HG03521 (cell line): ENCODE measurements at regions not wholly inside any gene's neighbourhood (a gene's known extent, or its start where the extent isn't known, plus 50 kb on each side); places are given as distances from the start of the nearest gene placed in this dataset.

Experiments
- ATAC-seq: cut with Tn5 transposase; IDR thresholded peaks from one replicate; pipeline ENCODE4 v1.9.1; 2021; ENCODE audit warnings: mild to moderate bottlenecking, moderate library complexity; ENCODE audit not compliant: unreplicated experiment

GRCh38 chr7:17155529-17155928 lies 142.9 kb upstream of the AHR start:
- no peak for ATAC-seq

- ATAC-seq: no peak
Measured at GRCh38 chr7:17158261-17158660, 140.2 kb upstream of the AHR start.

GRCh38 chr7:17159500-17160037 lies 138.9 kb upstream of the AHR start:
- ATAC-seq: peak; percentile 80

GRCh38 chr7:17166824-17167379 lies 131.6 kb upstream of the AHR start:
- peak; percentile 64 for ATAC-seq

GRCh38 chr7:17168416-17168815 lies 130.0 kb upstream of the AHR start:
- ATAC-seq: no peak

- ATAC-seq: no peak
Measured at GRCh38 chr7:17171427-17171826, 127.0 kb upstream of the AHR start.

GRCh38 chr7:17176371-17177032 lies 122.0 kb upstream of the AHR start:
- ATAC-seq: no peak

- no peak for ATAC-seq
Measured at GRCh38 chr7:17178545-17178944, 119.9 kb upstream of the AHR start.

GRCh38 chr7:17181482-17181881 lies 117.0 kb upstream of the AHR start:
- ATAC-seq: no peak

- ATAC-seq: no peak
Measured at GRCh38 chr7:17183630-17184328, 114.7 kb upstream of the AHR start.

- ATAC-seq: no peak
Measured at GRCh38 chr7:17184805-17185689, 113.4 kb upstream of the AHR start.

- peak; percentile 97 for ATAC-seq
Measured at GRCh38 chr7:17185690-17186070, 112.8 kb upstream of the AHR start.

- no peak for ATAC-seq
Measured at GRCh38 chr7:17186745-17187530, 111.5 kb upstream of the AHR start.

GRCh38 chr7:17194656-17195055 lies 103.8 kb upstream of the AHR start:
- ATAC-seq: no peak

- peak; percentile 75 for ATAC-seq
Measured at GRCh38 chr7:17195576-17195975, 102.9 kb upstream of the AHR start.

- ATAC-seq: no peak
Measured at GRCh38 chr7:17205910-17206309, 92.5 kb upstream of the AHR start.

- ATAC-seq: no peak
Measured at GRCh38 chr7:17206349-17206905, 92.0 kb upstream of the AHR start.

- no peak for ATAC-seq
Measured at GRCh38 chr7:17207220-17207619, 91.2 kb upstream of the AHR start.

GRCh38 chr7:17209101-17209500 lies 89.4 kb upstream of the AHR start:
- no peak for ATAC-seq

GRCh38 chr7:17211307-17211836 lies 87.1 kb upstream of the AHR start:
- no peak for ATAC-seq
